GM12874 (cell line): ENCODE measurements at regions not wholly inside any gene's neighbourhood (a gene's known extent, or its start where the extent isn't known, plus 50 kb on each side); places are given as distances from the start of the nearest gene placed in this dataset.

Experiments used
- TF ChIP-seq, protein P1 (sequence below): IDR thresholded peaks from 2 replicates; pipeline ENCODE4 v1.5.1; 2011; ENCODE audit warnings: low read depth, mild to moderate bottlenecking, control low read depth, low read length, moderate library complexity; ENCODE audit not compliant: insufficient read depth

DNA sequence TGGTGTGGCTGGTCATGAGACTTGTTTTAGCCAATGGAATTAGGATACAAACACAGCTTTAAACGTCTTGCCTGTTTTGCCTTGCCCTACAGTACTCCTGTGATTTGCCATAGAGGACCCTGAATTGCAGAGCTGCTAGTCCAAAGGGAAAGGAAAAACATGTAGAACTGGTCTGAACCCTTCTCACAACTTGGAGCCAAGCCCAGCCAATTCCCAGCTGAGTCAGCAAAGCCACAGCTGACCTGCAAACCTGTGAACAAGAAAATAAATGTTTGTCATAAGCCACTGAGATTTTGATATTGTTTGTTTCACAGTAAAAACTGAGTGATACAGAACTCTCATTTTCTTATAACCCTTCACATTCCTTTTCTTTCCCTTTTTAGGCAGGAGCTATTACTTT, 360.5 kb upstream of the API5 start:
- TF ChIP-seq, protein P1, sequence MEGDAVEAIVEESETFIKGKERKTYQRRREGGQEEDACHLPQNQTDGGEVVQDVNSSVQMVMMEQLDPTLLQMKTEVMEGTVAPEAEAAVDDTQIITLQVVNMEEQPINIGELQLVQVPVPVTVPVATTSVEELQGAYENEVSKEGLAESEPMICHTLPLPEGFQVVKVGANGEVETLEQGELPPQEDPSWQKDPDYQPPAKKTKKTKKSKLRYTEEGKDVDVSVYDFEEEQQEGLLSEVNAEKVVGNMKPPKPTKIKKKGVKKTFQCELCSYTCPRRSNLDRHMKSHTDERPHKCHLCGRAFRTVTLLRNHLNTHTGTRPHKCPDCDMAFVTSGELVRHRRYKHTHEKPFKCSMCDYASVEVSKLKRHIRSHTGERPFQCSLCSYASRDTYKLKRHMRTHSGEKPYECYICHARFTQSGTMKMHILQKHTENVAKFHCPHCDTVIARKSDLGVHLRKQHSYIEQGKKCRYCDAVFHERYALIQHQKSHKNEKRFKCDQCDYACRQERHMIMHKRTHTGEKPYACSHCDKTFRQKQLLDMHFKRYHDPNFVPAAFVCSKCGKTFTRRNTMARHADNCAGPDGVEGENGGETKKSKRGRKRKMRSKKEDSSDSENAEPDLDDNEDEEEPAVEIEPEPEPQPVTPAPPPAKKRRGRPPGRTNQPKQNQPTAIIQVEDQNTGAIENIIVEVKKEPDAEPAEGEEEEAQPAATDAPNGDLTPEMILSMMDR = no peak

DNA sequence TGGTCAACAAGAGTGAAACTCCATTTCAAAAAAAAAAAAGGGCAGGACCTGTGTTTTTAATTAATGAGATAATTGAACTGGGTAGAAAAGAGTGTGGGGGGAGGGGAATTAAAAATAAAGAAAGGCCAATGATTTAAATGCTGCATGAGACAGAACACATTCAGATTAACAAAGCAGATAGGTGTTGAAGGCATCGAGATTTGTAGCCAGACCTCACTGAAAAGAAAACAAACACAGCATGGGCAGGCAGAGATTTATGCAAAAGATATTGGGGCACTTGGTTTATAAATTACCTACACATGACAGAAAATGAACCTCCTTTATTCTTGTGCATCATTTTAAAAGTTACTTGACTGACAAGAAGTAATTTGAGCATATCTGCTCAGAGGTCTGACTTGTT, 354.0 kb upstream of the API5 start:
- TF ChIP-seq, protein P1 = no peak

DNA sequence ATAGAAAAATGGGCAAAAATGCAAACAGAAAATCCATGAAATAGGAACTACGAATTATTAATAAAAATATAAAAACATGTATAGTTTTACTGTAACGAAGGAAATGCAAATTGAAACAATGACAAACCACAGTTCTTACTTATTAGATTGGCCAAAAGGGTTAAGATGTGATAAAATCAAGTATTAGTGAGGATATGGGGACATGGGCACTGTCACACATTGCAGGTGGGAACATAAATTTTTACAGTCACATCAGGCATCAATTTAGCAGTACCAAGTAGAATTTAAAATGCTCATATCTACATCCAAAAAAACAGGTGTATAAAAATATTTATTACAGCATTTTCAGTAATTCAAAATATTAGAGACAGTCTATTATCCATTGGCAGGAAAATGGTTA, 353.2 kb upstream of the API5 start:
- TF ChIP-seq, protein P1 = no peak

DNA sequence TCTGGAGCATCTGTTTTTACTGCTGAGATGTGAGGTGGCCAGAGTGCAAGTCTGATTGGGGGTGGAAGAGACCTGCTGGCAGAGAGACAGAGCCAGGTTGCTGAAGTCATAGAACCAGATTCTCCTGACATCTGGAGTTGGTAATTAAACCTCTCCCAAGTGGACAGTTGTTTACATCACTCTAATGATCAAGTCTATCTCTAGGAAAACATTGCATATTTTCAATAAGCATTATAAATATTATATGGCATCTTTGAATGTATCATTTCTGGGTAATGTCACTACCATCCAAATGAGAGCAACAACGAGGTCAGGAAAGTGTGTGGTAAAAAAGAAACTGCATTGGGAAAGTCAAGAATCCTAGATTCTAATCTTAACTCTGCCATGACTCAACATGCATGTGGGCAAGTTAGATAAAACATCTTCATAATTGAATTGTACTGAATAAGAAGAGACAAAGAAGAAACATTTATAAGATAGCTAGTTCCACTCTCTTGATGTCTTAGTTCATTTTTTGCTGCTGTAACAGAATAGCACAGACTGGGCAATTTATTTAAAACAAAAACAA, 351.2 kb upstream of the API5 start:
- TF ChIP-seq, protein P1 = no peak

DNA sequence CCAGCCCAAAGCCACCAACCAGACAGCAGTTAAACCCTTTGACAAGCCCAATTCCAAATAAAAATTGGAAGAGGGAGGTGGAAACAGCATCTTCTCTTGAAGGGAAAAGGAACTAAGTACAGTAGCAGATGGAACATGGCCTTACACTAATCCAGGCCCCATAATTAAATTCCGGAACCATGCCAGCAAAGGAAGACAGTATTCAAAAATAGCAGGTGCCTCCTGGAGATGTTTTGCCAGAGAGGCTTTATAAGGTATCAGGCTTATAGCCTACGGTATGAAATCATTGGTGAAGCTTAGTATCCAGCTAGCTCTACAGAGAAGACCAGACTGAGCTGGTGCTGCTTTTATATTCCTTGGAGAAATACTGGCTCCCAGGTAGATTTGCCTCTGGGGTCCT, 344.1 kb upstream of the API5 start:
- TF ChIP-seq, protein P1 = no peak

DNA sequence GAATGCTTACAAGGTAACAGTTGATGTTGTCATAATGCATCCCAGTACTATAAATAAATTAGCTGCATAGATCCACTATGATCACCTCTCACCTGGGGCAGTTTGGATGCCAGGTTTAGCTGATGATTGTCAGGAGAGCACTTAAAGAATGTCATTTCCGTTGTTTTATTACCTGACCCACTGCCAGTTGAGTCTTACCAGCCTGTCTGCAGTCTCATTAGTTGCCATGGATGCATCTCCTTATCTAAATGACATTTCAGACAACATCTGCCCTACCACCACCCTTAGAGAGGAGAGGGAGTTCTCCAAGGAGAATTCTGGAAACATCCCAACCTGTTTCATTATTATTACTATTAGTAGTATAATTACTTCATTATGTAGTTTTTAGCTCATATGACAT, 339.1 kb upstream of the API5 start:
- TF ChIP-seq, protein P1 = no peak

DNA sequence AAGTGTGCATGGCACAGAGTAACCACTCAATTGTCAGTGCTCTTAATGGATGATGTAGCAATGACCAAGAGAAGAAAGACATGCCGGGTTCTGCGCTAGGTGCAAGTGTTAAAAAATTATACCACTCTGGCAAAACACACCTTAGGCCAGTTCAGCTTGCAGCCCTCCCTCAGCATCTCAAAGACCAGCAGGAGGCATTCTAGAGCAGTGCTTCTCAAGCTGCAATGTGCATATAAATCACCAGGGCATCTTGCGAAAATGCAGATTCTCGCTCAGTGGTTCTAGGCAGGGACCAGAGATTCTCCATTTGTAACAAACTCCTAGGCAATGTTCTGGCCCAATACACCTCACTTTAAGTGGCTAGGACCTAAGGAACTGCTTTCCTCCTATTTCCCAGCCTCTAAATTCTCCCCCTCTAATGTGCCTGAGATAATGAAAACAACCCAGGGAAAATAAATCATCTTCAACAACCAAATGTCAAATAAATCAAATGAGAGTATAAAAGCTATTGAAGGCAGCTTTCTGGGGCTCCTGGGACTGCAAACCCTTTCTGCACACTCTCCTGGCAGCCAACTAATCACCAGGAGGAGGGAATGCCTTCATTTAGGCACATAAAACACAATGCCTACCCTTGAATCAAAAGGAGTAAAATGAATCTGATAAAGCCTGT, 337.2 kb upstream of the API5 start:
- TF ChIP-seq, protein P1 = no peak
